GM23338 (cell line): ENCODE measurements at regions not wholly inside any gene's neighbourhood (a gene's known extent, or its start where the extent isn't known, plus 50 kb on each side); places are given as distances from the start of the nearest gene placed in this dataset.

ENCODE experiments used
- CREB1 ChIP-seq: fragments of 250-450 bp; sonication (Bioruptor Pico); IDR thresholded peaks from 2 replicates; pipeline ENCODE4 v1.5.0; 2020; ENCODE audit warnings: low read depth, mild to moderate bottlenecking, moderate library complexity
- CTCF ChIP-seq, 2 experiments: fragments of 200-600 bp in 1 of 2; sonication (generic) in 1 of 2; conservative IDR thresholded peaks; 2 replicates each; pipeline versions ENCODE4 v1.5.1 to v1.6.1; 2016 to 2017; ENCODE audit warnings: antibody characterized with exemption in 2 of 2, low read depth in 2 of 2, mild to moderate bottlenecking in 2 of 2, moderate library complexity in 1 of 2
- ETS1 ChIP-seq: IDR thresholded peaks from 2 replicates; pipeline ENCODE4 v1.6.1; 2016; ENCODE audit warnings: antibody characterized with exemption
- EZH2 ChIP-seq: fragments of 200-600 bp; sonication (generic); IDR thresholded peaks from one replicate; pipeline ENCODE4 v1.8.0; 2017; ENCODE audit warnings: antibody characterized with exemption, mild to moderate bottlenecking, low read depth; ENCODE audit not compliant: unreplicated experiment
- EZH2phosphoT487 ChIP-seq: fragments of 200-600 bp; sonication (generic); IDR thresholded peaks from one replicate; pipeline ENCODE4 v1.8.1; 2018; ENCODE audit warnings: antibody characterized with exemption; ENCODE audit not compliant: unreplicated experiment
- JUNB ChIP-seq: IDR thresholded peaks from one replicate; pipeline ENCODE4 v1.6.1; 2016; ENCODE audit warnings: antibody characterized with exemption; ENCODE audit not compliant: unreplicated experiment
- NANOG ChIP-seq: IDR thresholded peaks from 2 replicates; pipeline ENCODE4 v1.6.1; 2016; ENCODE audit warnings: antibody characterized with exemption, borderline replicate concordance
- POLR2AphosphoS5 ChIP-seq: IDR thresholded peaks from 2 replicates; pipeline ENCODE4 v1.6.1; 2016; ENCODE audit warnings: antibody characterized with exemption, low read depth
- REST ChIP-seq: IDR thresholded peaks from one replicate; pipeline ENCODE4 v1.6.1; 2018; ENCODE audit warnings: antibody characterized with exemption; ENCODE audit not compliant: unreplicated experiment
- STAT1 ChIP-seq: IDR thresholded peaks from one replicate; pipeline ENCODE4 v1.6.1; 2016; ENCODE audit warnings: antibody characterized with exemption; ENCODE audit not compliant: unreplicated experiment
- ZNF114 ChIP-seq: fragments of 250-450 bp; sonication (Bioruptor Pico); IDR thresholded peaks from 2 replicates; pipeline ENCODE4 v1.5.0; 2020; ENCODE audit warnings: mild to moderate bottlenecking, moderate library complexity
- ZNF462 ChIP-seq: fragments of 250-450 bp; sonication (Bioruptor Pico); IDR thresholded peaks from 2 replicates; pipeline ENCODE4 v1.5.0; 2020; ENCODE audit warnings: mild to moderate bottlenecking, moderate library complexity

GRCh38 chr22:27259433-27259832, 542.1 kb downstream of the MN1 start:
- TF ChIP-seq CTCF (conservative IDR thresholded peaks at IDR 0.05; ENCODE audit: low read depth in 2 of 2) (no peak), EZH2 (no peak), REST (no peak), POLR2AphosphoS5 (no peak), EZH2phosphoT487 (no peak), STAT1 (no peak), CREB1 (no peak), JUNB (no peak), ETS1 (no peak), NANOG (no peak), ZNF114 (CRISPR knock-in tag) (no peak), ZNF462 (no peak)
